GM19328 (cell line): ENCODE measurements at regions not wholly inside any gene's neighbourhood (a gene's known extent, or its start where the extent isn't known, plus 50 kb on each side); places are given as distances from the start of the nearest gene placed in this dataset.
"Not testable (repeated sequence)": the region's sequence is repeated elsewhere in the genome, so short reads cannot be mapped to it uniquely, and the experiment has no call there.

Experiments
- ATAC-seq: cut with Tn5 transposase; IDR thresholded peaks from one replicate; pipeline ENCODE4 v1.9.1; 2021; ENCODE audit warnings: mild to moderate bottlenecking, moderate library complexity; ENCODE audit not compliant: unreplicated experiment

- no peak for ATAC-seq
Measured at GRCh38 chr21:33974513-33975468, 59.2 kb upstream of the ATP5PO start.

DNA sequence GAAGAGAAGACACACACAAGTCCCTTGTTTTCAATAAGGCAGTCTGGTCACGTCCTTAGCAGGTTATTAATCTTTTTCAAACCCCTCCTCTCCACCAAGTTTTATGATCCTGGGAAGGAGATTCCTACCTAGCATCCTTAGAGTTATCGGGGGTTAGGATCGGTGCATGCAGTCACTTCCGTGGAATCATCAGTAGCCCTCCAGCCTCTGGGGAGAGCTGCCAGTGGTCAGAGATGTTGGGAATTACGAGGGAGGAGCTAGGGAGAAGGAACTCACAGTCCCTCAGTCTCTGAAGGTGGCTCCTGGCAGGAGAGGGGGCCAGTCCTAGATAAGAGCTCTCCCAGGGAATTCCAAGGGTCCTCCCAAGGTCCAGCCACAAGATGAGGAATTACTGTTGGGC is 57.7 kb upstream of the ATP5PO start:
- no peak for ATAC-seq

DNA sequence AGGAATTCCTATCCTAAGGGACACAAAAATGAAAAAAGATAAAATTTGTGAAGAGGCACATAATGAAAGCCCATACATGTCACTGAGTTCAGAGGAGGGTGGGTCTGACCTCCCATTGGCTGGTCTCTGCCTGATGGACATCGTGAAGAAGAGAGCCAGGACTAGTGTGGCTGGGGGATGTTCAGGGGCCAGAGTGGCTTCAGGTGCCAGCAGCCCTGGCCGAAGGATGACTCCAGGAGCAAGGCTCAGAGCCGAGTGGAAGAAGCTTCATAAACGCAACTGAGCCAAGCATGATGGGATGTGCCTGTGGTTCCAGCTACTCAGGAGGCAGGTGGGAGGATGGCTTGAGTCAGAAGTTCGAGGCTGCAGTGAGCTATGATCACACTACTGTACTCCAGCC is 56.9 kb upstream of the ATP5PO start:
- ATAC-seq = no peak

- no peak for ATAC-seq
Measured at GRCh38 chr21:33971492-33972013, 55.9 kb upstream of the ATP5PO start.

DNA sequence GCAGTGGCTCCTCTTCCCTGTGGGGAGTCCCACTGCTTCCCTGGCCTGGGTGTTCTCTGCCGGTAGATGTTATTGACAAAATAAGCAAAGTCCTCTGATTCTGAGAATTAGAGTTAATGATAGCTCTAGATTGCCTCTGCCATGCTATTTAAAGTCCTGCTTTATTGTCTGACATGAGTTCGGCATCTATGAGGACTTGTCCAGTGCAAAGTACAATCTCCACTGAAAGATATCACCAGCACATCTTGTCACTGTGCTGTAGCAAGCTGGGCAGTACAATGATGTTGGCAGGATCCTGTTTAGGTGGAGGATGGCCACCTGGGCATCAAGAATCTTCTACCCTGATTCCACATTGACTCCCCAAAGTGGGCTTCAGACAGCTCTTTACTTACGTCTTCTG is 54.0 kb upstream of the ATP5PO start:
- no peak for ATAC-seq

DNA sequence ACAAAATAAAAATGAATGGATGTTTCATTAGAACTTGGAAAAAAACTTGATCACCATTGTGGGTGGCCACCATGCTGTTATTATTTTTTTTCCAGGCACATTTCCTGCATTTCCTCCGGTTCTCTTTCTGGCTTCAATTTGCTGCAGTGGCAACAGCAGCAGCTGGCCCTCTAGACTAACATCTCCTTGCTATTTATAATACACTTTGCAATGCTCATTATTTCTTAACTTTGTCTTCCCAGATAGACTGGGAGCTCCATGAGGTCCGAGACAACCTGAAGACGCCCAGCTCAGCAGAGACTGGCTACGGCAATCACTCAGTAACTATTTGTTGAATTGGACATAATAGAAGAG is 53.4 kb upstream of the ATP5PO start:
- no peak for ATAC-seq

DNA sequence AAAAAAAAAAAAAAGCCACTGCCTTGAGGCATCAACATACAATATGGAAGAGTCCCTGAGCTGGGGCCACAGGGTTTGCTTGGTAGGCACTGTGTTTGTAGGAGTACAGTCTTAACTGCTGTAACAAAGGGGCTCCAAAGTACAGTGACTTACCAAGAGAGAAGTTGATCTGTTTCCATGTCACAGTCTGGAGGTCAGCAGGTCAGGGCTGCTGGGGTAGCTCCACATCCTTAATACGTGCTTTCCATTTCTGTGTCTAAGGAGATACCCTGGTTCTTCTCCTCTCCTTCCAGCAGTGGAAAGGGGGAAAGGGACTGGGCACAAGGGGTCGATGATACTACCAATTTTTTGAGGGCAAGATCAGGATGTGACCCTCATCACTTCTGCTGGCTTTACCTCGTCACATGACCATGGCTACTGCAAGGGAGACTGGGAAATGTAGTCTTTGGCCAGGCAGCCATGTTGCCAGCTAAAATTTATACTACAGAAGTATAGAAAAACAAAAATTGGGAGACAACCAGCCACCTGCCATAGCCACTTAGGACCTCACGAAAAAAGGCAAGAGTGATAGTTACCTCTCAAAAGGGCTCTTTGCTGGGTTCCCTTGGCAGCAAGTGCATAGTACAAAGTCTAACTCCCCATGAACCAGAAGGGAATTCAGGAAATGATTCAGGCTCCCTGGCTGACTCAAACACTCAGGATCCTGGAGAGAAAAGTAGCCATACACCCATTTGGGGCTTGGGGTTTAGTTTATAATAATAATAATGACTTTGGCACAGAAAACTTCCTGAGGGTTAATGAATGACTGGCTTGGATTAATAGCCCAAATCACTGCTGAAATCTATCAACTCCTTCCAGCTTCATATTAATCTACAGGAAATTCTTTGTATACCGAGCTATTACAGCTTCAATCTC is 52.7 kb upstream of the ATP5PO start:
- ATAC-seq = no peak

- no peak for ATAC-seq
Measured at GRCh38 chr21:33967086-33967571, 51.5 kb upstream of the ATP5PO start.

DNA sequence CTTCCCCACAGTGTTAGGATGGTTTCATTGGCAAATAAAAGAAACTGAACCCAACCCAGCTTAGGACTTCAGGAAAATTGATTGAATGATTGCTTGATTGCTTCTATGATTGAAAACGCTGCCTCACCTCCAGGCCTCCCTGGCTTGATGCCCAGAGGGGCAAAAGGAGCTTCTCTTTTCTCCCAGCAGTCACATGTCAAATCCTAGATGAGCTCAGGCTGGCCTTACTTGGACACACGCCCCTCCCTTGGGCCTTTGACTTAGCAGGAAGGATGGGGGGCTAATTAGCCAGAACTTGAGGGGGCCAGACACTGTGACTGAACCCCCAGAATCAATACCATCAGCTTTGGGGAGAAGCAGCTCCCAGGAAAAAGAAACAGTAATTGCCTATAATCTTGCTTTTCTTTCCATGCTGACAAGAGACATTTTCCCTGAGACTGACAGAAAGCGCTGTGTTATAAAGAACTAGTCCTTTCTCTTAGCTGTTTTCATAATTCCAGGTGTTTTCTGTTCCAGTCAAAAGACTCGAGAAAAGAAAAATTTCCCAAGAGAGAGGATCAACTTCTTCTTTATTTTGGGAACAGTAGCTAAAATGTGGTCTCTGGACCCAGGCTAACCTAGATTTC is 50.8 kb upstream of the ATP5PO start:
- ATAC-seq = no peak

DNA sequence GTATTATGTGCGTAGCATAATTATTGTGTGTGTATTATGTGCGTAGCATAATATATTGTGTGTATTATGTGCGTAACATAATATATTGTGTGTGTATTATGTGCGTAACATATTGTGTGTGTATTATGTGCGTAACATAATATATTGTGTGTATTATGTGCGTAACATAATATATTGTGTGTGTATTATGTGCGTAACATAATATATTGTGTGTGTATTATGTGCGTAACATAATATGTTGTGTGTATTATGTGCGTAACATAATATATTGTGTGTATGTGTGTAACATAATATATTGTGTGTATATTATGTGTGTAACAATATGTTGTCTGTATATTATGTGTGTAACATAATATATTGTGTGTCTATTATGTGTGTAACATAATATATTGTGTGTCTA is 50.1 kb upstream of the ATP5PO start:
- ATAC-seq = not testable (repeated sequence)
